ENCODE measurements at regions not wholly inside any gene's neighbourhood (a gene's known extent, or its start where the extent isn't known, plus 50 kb on each side); places are given as distances from the start of the nearest gene placed in this dataset.

DNA sequence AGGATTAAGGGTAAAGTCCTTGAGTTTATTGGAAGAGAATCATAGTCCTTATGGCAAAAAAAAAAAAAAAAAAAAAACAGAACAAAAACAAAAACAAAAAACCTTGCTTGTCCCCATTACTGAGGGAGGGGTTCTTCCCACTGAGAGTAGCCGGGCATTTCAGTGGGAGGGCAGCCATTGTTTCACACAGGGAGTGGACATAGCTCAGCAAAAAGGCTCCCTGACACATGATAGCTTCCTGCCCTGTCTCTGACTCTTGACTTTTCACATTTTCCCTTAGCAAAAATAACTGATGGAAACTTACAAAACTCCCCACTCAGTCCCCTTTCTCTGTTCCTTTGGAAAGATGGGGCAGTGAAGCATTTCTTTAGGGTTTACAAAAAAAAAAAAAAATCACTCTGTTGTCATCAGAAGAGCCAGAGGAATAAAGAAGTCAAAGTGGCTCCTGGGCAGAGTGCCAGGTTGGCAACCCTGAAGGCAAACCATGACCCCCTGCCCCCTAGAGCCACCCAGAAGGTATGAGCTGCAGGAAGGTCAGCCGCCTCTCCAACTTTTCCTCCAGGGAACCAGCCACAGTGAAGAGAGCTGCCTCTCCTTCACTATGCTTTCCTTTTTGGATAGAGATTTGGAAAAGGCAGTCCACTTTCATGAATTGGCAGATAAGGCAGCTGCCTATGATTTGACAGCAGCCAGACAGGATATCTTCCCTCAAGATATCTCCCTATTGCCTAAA is 170.6 kb downstream of the KDR start:
- no peak for TF ChIP-seq EZH2 (IDR thresholded peaks at IDR 0.05; ENCODE audit: borderline replicate concordance, insufficient read depth, low read depth, low read length, poor library complexity, severe bottlenecking)
- TF ChIP-seq, protein P1, sequence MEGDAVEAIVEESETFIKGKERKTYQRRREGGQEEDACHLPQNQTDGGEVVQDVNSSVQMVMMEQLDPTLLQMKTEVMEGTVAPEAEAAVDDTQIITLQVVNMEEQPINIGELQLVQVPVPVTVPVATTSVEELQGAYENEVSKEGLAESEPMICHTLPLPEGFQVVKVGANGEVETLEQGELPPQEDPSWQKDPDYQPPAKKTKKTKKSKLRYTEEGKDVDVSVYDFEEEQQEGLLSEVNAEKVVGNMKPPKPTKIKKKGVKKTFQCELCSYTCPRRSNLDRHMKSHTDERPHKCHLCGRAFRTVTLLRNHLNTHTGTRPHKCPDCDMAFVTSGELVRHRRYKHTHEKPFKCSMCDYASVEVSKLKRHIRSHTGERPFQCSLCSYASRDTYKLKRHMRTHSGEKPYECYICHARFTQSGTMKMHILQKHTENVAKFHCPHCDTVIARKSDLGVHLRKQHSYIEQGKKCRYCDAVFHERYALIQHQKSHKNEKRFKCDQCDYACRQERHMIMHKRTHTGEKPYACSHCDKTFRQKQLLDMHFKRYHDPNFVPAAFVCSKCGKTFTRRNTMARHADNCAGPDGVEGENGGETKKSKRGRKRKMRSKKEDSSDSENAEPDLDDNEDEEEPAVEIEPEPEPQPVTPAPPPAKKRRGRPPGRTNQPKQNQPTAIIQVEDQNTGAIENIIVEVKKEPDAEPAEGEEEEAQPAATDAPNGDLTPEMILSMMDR (IDR thresholded peaks at IDR 0.05) = no peak

All from B cell (primary cell).